ENCODE measurements at regions not wholly inside any gene's neighbourhood (a gene's known extent, or its start where the extent isn't known, plus 50 kb on each side); places are given as distances from the start of the nearest gene placed in this dataset.

DNA sequence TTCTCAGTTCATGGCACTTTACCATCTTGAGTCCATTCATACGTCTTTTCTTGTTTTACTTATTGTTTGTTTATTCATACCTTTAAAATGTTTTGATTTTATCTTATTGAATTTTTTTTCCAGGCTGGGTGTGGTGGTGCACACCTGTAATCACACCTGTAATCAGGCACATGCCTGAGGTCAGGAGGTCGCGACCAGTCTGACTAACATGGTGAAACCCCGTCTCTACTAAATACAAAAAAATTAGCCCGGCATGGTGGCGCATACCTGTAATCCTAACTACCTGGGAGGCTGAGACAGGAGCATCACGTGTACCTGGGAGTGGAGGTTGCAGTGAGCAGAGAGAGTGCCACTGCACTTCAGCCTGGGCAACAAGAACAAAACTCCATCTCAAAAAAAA, 104.1 kb upstream of the MROH9 start:
- Histone ChIP-seq H3K36me3 (no peaks in the 10 kb centered on the region), H3K27ac (no peak overlapping the region), H3K4me1 (no peaks in the 10 kb centered on the region), H3K4me3 (no peak overlapping the region), H3K9me3 (no peaks in the 10 kb centered on the region), H3K27me3 (no peaks in the 10 kb centered on the region)
- TF ChIP-seq, protein P1, sequence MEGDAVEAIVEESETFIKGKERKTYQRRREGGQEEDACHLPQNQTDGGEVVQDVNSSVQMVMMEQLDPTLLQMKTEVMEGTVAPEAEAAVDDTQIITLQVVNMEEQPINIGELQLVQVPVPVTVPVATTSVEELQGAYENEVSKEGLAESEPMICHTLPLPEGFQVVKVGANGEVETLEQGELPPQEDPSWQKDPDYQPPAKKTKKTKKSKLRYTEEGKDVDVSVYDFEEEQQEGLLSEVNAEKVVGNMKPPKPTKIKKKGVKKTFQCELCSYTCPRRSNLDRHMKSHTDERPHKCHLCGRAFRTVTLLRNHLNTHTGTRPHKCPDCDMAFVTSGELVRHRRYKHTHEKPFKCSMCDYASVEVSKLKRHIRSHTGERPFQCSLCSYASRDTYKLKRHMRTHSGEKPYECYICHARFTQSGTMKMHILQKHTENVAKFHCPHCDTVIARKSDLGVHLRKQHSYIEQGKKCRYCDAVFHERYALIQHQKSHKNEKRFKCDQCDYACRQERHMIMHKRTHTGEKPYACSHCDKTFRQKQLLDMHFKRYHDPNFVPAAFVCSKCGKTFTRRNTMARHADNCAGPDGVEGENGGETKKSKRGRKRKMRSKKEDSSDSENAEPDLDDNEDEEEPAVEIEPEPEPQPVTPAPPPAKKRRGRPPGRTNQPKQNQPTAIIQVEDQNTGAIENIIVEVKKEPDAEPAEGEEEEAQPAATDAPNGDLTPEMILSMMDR (IDR thresholded peaks at IDR 0.05): no peak
- WGBS, 2 donors: 75 to 79% methylated on average over 7 of the region's 7 CpGs
- no peak for DNase-seq
- intact Hi-C loops (cut with DNase I): no loop called here
- ATAC-seq: no peak
- FAIRE-seq: no peak

DNA sequence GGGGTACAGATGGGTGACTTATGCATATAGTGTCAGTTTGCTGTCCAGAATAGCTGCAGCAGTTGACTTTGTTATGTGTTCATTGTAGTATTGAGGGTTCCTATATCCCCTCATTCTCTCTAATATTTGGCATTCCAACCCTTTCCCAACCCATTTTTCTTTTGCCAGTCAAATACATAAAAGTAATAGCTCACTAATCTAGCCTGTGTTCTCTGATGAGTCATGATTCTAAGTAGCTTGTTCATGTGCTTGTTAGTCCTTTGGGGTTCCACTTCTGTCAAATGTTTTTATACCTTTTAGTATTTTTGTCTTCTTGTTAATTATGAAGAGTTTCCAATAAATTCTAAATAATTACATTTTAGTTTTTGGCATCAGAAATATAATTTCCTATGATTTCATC, 99.2 kb upstream of the MROH9 start:
- TF ChIP-seq, protein P1 (IDR thresholded peaks at IDR 0.05): no peak

DNA sequence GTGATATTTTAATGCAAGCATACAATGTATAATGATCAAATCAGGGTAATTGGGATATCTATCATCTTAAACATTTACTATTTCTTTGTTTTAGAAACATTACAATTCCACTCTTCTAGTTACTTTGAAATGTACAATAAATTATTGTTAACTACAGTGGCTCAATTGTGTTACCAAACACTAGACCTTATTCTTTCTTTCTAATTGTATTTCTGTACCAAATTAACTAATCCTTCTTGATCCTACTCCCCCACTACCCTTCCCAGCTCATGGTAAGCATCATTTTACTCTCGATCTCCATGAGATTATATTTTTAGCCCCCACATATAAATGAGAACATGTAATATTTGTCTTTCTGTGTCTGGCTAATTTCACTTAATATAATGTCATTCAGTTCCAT, 95.0 kb upstream of the MROH9 start:
- no peak for ATAC-seq
- TF ChIP-seq, protein P1 (IDR thresholded peaks at IDR 0.05): no peak

More for the DNA sequence above, 99.2 kb upstream of the MROH9 start:
- no peaks in the 10 kb centered on the region for H3K27me3 ChIP-seq
- no peaks in the 10 kb centered on the region for H3K36me3 ChIP-seq
- H3K27ac ChIP-seq: no peak overlapping the region
- ATAC-seq: no peak
- H3K9me3 ChIP-seq: no peaks in the 10 kb centered on the region
- intact Hi-C loops (cut with DNase I): no loop called here
- no peaks in the 10 kb centered on the region for H3K4me1 ChIP-seq
- no peak for FAIRE-seq
- DNase-seq: no peak
- no peak overlapping the region for H3K4me3 ChIP-seq

DNA sequence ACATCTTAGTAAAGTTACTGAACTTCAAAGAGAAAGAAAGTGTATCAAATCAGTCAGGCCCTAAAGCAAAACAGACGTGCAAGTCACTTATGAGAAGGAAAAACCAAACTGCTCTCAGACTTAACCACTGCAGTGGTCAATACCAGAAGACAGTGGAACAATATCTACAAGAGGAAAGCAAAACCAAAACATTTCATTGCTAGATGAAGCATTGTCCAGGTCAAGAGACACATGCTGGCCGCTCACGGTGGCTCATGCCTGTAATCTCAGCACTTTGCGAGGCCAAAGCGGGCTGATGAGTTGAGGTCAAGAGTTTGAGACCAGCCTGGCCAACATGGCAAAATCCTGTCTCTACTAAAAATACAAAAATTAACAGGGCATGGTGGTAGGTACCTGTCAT, 82.0 kb upstream of the MROH9 start:
- no peak overlapping the region for H3K27ac ChIP-seq

More for the DNA sequence above, 95.0 kb upstream of the MROH9 start:
- WGBS, 2 donors: 55 to 67% methylated on average over 1 of the region's 1 CpG
- Histone ChIP-seq H3K4me3 (no peak overlapping the region), H3K9me3 (no peaks in the 10 kb centered on the region), H3K36me3 (no peaks in the 10 kb centered on the region), H3K27me3 (no peaks in the 10 kb centered on the region), H3K27ac (no peak overlapping the region), H3K4me1 (no peaks in the 10 kb centered on the region)
- intact Hi-C loops (cut with DNase I): loop anchor here in 1 of 3 donors (10.0 kb wide), 1 partner anchor 56 kb away; no protein-coding TSS in a partner anchor
- DNase-seq (no peak), FAIRE-seq (no peak)

DNA sequence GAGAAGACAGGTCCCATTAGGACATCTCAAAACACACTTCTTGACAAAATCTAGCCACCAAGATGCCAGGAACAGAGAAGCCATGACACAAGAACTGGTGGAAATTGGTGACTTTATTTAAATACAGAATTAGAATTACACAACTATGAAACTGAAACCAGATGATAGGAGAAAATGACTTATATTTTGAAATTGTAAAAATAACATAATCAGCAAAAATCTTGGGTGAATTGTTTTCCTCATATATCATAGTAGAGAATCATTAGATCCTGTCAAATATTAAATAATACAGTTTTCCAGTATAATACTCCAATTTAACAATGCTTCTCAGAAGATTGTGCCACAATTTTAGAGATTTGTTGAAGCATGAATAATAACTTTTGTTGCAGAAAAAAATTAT, 81.5 kb upstream of the MROH9 start:
- Histone ChIP-seq H3K9me3 (no peaks in the 10 kb centered on the region), H3K36me3 (no peaks in the 10 kb centered on the region), H3K4me3 (no peak overlapping the region), H3K4me1 (no peaks in the 10 kb centered on the region), H3K27me3 (peaks cover 0 to 7% (median 0%) of the 10 kb centered on the region in 4 donors), H3K27ac (no peak overlapping the region)
- DNase-seq (no peak), FAIRE-seq (no peak), ATAC-seq (no peak)
- intact Hi-C loops (cut with DNase I): no loop called here
- TF ChIP-seq, protein P1 (IDR thresholded peaks at IDR 0.05): no peak

More for the DNA sequence above, 82.0 kb upstream of the MROH9 start:
- Histone ChIP-seq H3K9me3 (no peaks in the 10 kb centered on the region), H3K36me3 (no peaks in the 10 kb centered on the region), H3K27me3 (peaks cover 0 to 7% (median 0%) of the 10 kb centered on the region in 4 donors), H3K4me3 (no peak overlapping the region), H3K4me1 (no peaks in the 10 kb centered on the region)
- TF ChIP-seq, protein P1 (IDR thresholded peaks at IDR 0.05): no peak
- DNase-seq (no peak), FAIRE-seq (no peak), ATAC-seq (no peak)
- WGBS, 2 donors: 77 to 83% methylated on average over 5 of the region's 5 CpGs
- intact Hi-C loops (cut with DNase I): no loop called here
